ENCODE measurements at regions not wholly inside any gene's neighbourhood (a gene's known extent, or its start where the extent isn't known, plus 50 kb on each side); places are given as distances from the start of the nearest gene placed in this dataset.

DNA sequence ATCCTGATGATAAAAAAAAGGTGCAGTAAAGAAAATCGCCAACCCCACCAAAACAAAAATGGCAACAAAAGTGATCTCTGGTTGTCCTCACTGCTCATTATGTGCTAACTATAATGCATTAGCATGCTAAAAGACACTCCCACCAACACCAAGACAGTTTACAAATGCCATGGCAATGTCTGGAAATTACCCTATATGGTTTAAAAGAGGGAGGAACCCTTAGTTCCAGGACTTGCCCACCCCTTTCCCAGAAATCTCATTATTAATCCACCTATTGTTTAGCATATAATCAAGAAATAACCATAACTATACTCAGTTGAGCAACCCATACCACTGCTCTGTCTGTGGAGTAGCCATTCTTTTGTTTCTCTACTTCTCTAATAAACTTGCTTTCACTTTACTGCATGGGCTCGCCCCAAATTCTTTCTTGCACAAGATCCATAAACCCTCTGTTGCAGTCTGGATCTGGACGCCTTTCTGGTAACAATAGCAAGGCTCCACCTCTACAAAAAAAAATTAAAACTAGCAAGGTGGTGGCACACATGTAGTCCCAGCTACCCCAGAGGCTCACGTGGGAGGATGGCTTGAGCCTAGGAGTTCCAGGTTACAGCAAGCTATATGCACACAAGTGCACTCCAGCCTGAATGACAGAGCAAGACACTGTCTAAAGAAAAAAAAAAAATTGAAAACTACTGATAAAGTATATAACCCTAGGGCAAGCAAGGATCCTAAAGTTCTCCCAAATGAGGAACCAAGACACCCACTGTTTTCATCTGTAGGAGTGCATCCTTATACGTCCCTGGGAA, 278.8 kb upstream of the JARID2 start:
- DNase-seq: no peak

DNA sequence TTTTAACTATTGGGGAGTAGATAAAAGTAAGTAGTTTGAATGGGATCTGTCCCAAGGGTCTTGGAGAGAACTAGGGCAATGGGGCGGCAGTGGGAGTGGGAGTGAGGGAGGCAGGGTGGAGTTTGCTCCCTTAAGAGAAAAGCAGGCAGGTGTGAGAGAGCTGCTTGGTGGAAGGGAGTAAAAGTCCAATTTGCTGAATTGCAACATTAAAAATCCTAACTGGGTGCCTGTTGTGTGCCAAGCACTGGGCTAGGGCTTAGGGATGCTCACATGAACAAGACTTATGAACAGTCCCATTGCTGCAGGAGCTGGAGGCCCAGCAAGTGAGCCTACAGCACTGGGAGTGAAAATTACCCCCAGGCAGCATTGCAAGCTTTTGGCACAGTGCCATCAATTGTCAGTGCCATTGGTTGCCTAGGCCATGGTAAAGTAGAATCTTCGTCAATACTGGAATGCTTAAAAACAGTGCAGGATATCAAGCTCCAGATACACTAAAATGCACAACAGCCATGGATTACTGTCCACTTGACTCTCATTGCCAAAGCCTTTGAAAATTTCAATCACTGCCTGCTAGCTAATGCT, 277.7 kb upstream of the JARID2 start:
- DNase-seq: no peak

DNA sequence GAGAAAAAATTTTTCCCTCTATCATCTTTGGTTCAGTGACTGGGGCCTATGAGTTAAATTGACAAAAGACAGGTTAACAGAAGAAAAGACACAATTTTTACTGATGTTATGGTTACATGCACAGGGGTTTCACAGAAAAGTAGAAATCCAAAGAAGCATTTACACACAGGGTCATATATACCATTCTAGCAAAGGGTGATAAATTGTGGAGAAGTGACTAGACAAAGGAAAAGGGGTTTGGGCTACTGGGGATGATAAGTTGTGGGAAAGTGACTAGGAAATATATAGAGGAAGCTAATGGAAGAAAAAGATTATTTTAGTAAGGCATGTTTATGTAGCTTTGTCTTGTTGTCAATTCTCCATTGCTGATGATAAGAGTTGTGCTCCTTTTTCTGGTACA, 276.7 kb upstream of the JARID2 start:
- no peak for DNase-seq

DNA sequence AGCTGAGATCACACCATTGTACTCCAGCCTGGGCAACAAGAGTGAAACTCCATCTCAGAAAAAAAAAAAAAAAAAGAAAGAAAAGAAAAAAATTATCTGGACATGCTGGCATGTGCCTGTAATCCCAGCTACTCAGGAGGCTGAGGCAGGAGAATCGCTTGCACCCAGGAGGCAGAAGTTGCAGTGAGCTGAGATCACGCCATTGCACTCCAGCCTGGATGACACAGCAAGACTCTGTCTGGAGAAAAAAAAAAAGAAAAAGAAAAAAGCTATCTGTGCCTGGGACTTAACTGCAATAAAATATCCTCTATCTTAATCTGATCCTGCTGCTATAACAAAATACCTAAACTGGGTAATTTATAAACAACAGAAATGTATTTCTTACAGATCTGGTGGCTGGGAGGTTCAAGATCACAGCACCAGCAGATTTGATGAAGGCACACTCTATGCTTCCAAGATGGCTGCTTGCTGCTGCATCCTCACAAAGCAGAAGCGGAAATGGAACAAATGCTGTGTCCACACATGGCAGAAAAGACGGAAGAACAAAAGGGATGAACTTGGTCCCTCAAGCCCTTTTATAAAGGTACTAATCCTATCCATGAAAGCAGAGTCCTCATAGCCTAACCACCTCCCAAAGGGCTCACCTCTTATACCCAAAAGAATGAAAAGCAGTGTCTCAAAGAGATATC, 273.3 kb upstream of the JARID2 start:
- DNase-seq: no peak

DNA sequence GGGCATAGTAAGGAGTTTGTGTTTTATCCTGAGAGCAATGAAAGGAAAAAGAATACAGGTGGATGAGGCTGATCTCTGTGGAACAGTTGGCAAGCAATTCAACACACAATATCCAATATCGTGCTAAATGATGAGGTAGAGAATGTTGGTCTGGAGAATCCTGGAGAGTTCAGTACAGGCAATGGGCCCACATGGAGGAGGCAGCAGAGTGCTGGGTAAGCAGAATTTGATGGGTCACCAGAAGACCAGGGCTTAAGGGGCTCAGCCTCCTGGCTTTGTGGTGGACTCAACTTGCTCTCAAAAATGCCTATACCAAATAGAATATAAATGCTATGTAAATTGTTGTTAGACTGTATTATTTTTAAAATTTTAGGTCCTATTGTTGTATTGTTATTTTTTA, 271.5 kb upstream of the JARID2 start:
- no peak for DNase-seq

DNA sequence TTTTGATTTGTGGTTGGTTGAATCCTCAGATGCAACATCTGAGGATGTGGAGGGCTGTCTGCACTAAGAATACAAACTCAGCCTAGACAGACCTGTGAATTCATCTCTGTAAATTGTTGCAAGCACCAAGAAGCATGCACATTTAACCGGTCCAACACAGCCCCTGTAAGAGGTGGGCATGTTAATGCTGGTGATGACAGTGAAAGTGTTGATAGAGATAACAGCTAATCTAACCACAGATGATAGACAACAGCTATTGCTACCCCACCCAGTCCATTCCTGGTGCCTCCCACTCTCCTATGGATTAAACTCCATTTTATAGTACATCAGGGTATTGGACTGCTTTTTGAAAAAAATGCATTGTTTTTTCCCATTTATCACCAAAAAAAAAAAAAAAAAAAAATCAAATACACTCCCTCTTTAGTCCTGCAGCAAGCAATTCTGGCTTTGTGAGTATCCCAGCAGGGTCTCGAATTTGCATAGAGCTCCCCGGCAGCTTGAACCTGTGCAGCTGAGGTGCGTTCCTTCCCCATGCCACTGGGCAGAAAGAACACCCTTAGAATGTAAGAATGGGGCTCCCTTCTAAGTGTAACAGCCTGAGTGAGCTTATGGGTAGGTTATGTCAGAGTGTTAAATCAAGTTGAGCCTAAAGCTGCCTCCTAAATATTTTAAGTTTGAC, 270.9 kb upstream of the JARID2 start:
- no peak for DNase-seq

DNA sequence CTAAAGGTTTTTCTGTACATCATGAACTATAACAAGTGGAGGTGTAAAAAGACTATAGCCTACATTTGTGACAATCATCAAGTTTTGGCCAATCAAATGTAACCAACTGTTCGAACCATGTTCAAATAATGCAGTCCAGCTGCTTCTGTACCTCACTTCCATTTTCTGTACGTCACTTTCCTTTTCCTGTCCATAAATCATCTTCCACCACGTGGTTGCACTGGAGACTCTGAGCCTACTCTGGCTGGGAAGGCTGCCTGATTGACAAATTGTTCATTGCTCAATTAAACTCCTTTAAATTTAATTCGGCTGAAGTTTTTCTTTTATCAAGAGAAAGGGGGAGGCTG, 270.4 kb upstream of the JARID2 start:
- DNase-seq: no peak

DNA sequence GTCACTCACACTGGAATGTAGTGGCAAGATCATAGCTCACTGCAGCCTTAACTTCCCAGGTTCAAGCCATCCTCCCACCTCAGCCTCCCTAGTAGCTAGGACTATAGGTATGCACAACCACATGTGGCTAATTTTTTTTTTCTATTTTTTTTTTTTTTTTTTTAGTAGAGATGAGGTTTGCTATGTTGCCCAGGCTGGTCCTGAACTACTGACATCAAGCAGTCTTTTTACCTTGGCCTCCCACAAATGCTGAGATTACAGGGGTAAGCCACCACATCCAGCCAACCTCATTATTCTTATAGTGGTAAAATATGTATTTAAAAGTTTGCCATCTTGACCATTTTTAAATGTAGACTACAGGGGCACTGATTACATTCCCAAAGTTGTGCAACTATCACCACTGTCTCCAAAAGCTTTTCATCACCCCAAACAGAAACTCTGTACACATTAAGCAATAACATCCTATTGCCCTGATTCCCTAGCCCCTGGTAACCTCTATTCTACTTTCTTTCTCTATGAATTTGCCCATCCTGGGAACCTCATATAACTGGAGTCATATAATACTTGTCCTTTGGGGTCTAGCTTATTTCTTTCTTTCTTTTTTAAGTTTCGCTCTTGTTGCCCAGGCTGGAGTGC, 268.0 kb upstream of the JARID2 start:
- DNase-seq: no peak

DNA sequence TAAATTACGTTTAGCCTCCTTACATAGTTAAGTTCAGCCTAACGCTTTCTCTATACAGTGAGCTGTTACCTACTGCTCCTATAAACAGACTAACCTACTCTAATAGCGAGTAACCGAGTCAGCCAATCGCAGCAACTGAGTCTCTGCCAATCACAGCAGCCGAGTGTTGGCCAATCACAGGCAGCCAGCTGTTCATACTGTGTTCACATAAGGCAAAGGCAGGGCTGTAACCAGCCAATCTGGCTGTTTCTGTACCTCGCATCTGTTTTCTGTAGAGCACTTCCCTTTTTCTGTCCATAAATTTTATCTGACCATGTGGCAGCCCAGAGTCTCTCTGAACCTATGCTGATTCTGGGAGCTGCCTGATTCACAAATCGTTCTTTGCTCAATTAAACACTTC, 263.9 kb upstream of the JARID2 start:
- no peak for DNase-seq

DNA sequence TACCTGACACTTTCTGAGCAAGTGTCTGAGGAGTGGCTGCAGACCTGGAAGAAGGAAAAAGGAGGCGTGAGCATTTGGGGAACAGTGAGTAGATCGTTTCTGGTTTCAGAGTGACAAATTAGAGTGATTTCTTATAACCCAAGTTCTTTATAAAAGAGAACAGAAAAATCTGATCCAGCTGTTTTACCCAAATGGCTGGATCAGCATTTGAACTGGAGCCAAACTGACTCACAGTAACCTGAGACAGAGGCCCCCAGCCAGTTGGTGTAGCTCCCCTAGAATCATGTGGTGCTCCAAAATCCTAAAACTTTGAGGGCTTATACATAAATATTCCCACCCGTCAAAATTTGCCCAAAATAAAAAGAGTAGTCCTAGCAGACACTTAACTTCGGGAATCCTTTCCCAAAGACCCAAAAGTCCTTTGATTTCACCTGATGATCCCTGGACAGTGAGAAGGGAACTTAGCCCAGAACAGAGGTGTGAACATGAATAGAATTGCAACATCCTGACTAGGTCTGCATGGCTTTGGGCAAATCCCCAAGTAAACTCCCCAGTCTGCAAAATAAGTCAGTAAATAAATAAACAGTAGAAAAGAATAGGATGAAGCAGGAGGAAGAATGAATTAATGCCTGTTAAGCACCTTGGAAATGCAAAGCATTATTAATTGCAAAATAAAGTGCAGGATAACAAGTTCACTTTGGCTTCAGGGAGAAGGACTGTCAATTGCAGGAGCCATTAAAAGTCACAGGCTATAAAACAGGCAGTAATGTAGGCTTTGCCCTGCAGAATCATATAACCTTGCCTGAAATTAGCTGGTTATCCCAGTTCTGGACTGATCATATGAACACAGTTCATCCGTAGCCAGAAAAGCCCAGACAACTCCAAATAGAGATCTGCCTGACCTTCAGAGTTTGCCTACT, 262.0 kb upstream of the JARID2 start:
- DNase-seq: no peak

DNA sequence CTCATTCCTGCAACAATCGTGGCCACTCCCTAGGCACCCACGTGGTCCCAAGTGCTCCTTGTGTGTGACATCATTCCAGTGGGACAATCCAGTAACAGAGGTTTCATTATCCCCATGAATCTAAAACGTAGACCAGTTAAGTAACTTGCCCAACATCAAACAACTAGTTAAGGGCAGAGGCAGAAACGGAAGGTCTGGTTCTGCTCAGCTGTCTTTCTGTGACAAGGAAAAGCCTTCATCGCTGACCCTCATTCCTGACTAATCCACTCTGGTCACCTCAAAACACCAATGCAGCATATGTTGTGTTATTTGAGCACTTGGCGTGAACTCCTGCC, 261.4 kb upstream of the JARID2 start:
- peak; percentile 0 for DNase-seq

DNA sequence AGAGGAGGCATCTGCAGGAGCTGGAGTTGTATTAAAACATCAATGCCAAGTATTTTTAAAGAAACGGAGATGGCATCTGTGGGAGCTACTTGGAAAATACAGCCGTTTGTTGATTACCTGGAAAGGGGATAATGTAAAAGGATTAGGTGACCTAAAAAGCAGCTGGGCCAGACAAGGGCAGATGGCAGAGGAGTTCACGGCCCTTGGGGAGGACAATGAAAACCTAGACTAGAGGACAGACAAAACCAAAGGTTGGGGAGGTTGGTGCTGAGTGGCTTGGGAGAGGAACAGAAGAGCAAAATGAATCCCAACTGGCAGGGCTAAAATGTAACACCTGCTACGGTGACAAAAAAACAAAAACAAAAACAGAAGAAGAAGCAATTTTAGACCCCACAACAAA, 260.5 kb upstream of the JARID2 start:
- DNase-seq: no peak

DNA sequence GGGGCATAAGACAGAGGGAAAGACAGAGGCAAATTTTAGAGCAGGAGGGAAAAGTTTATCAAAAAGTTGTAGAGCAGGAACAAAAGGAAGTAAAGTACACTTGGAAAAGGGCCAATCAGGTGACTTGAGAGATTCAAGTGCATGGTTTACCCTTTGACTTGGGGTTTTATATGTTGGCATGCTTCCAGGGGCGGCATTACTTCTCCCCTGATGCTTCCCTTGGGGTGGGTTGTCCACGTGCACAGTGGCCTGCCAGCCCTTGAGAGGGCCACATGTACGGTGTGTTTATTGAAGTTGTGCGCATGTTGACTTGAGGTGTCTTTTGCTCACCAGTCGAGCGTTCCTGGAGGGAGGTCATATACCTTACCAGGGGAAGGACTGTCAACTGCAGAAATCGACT, 259.5 kb upstream of the JARID2 start:
- DNase-seq: no peak

DNA sequence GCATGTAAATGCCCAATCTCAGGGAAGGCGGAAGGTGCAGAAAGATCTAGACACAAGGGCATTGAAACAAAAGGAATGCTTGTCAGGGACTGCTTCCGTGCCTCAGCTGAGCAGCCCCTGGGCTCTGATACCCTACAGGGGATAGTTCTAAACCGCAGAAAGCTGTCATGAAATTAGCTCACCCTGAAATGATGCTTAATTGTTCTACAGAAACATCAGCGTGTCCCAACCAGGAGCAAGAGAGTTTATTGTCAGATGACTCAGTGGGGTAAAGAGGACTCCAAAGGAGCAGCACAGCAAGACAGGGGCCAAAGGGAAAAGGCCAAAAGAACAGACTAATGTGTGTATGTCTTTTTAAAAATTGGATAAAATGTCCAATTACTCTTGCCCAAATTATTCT, 258.4 kb upstream of the JARID2 start:
- DNase-seq: no peak

DNA sequence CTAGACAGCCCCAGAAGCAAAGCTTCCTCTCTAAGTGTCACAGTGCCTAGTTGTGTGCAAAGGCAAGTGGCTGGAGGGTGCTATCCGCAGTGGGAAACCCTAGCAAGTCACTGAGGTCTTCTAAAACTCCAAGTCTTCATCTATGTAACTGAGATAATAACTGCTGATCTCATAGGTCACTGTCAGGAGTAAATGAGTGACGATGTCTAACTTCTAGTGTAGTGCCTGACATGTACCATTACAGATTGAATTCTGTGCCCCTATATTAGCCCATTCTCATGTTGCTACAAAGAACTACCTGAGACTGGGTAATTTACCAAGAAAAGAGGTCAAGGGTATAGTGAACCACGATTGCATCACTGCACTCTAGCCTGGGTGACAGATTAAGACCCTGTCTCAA, 253.5 kb upstream of the JARID2 start:
- no peak for DNase-seq

DNA sequence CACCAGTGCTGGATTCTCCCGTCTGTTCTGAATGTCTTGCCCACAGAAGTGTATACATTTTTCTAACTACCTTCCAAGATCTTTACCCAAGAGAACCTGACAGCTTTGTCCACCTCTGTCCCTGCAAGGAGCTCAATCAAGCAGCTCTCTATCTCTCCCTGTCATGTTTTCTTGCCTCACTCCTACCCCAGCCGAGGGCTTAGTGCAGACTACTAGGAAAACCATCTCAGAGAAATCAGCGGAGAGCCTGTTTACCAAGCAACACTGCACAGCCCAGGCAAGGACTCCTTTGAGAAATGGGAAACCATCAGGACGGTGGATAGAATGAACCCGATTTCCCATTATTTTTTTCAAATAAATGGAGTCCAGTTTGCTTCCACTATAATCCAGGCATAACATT, 250.7 kb upstream of the JARID2 start:
- DNase-seq: no peak

DNA sequence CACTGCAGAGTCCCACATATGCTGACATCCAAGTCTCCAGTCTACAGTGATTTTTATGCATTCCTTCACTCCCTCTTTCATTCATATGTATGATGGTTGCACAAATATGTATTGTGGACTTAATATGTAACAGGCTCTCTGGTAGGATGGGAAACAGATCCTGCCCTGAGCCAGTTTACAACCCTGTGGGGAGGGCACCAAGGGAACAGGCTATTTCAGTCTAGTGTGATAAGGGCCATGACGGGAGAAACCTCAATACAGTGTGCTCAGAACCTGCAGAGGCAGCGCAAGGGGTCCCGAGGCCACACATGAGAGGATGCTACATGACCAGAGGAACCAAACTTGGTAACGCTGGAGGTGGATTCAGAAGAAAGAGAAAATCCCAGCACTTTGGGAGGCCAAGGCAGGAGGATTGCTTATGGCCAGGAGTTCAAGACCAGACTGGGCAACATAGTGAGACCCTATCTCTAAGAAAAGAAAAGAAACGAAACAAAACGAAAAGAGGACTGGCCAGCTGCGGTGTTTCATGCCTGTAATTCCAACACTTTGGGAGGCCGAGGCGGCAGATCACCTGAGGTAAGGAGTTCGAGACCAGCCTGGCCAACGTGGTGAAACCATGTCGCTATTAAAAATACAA, 249.8 kb upstream of the JARID2 start:
- DNase-seq: no peak

DNA sequence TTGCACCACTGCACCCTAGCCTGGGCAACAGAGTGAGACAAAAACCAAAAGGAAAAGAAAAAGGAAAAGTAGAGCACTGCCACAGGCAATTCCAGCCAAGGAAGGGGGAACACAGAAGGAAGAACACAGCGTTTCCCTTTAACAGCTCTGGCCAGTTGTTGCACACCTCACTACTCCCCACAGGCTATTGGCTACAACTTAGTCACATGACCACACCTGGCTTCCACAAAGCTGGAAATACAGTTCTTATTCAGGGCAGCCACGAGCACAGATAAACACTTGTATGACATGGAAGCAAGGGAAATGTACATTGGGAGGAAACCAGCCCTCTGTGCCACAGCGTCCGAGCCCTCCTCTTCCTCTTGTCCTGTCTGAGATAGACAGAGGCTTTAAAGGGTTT, 249.0 kb upstream of the JARID2 start:
- DNase-seq: no peak

DNA sequence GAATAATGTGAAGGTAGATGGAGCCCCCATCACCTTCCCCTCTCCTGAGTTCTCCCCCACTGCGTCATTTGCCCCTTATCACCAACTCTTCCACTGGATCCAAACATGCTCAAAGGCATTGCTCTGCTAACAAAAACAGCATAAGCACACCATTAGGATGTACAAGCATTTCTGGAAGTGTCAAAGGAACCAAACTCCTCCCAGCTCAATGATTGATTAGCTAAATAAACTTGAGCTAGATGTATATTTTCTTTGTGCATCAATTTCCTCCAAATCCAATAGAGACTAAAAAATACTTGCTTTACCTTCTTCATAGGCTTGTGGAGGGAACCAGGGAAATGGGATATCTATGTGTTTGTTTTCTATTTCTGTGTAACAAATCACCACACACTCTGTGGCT, 248.4 kb upstream of the JARID2 start:
- DNase-seq: no peak

DNA sequence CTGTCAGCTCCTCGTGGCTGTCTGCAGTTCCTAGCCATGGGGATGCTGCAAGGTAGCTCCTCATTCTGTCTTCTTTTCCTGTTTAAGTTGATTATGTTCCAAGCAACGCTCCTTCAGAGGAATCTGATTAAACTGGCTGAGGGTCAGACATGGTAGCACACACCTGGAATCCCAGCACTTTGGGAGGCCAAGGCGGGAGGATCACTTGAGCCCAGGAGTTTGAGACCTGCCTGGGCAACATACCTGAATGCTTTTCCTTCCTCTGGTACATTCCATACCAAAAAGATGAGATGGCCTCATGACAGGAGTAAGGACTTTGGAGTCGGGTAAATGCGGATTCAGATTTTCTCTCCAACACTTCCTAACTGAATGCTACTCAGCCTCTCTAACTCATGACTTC, 246.8 kb upstream of the JARID2 start:
- no peak for DNase-seq

DNA sequence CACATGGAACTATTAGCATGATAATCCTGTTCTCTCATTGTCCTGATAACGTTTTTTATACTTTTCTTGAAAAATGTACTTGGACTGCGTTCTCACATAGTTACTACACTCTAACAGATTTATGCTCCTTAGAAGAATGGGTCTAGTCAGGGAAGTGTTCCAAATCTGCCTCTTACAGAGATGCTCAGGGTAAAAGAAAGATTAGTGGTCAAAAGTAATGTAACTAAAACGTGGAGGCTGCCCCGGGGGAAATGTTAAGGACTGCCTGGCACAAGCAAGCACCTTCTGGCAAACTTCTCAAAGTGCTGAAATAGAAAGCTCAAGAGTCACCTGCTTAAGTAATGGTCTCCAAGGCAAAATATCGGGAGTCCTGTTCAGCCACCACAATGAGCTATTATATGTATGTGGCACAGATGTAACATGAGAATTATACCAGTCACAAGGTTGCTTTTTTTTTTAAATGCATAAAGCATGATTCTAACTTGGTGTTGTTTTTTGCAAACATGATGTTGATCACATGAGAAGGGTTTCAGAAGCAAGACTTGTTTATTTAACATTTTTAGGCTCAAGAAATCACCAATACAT, 244.5 kb upstream of the JARID2 start:
- DNase-seq: no peak

DNA sequence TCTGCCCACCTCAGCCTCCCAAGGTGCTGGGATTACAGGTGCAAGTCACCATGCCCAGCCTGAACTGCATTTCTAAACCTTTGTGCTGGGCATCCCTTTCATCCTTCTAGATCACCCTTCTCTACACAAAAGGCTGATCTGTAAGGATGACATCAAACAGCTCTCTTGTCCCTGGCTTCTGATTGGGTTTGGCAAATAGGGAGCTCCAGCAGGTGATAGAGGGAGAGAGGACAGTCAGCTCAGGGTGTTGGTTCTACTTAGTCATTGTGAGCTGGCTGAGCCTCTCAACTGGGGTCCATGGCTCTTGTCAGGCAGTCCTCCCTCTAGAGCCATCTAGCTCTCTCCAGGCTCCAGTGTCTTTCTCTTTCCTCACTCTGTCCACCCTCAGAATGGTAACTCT, 237.6 kb upstream of the JARID2 start:
- DNase-seq: no peak

All from amniotic stem cell (primary cell).